Mesenchymal stem cell (in vitro differentiated cells and primary cell): ENCODE measurements at regions not wholly inside any gene's neighbourhood (a gene's known extent, or its start where the extent isn't known, plus 50 kb on each side); places are given as distances from the start of the nearest gene placed in this dataset.

Experiments
- DNase-seq: peaks from one replicate; pipeline ENCODE4 v3.0.0-alpha.2; 2013
- H2AFZ ChIP-seq: one replicate; pipeline ENCODE4 v1.6.1; 2013; ENCODE audit warnings: low read depth, mild to moderate bottlenecking, control low read depth, inconsistent platforms, low read length, moderate library complexity
- H2AK5ac ChIP-seq: 2 replicates; pipeline ENCODE4 v1.6.1; 2013; ENCODE audit warnings: low read length, moderate library complexity, mild to moderate bottlenecking, inconsistent platforms; ENCODE audit not compliant: severe bottlenecking
- H2BK120ac ChIP-seq: one replicate; pipeline ENCODE4 v1.6.1; 2013; ENCODE audit warnings: low read depth, mild to moderate bottlenecking, inconsistent platforms, low read length, moderate library complexity
- H2BK12ac ChIP-seq, 2 experiments: one replicate each; pipeline ENCODE4 v1.6.1; 2013; ENCODE audit warnings: inconsistent platforms in 2 of 2, low read length in 2 of 2, mild to moderate bottlenecking in 2 of 2, moderate library complexity in 2 of 2, control low read depth in 1 of 2
- H2BK15ac ChIP-seq: one replicate; pipeline ENCODE4 v1.6.1; 2013; ENCODE audit warnings: mild to moderate bottlenecking, low read depth, inconsistent platforms; ENCODE audit not compliant: poor library complexity, severe bottlenecking
- H2BK5ac ChIP-seq: 2 replicates; pipeline ENCODE4 v1.6.1; 2013; ENCODE audit warnings: low read depth, mild to moderate bottlenecking, low read length, control low read depth, inconsistent platforms; ENCODE audit not compliant: poor library complexity, severe bottlenecking
- H3K14ac ChIP-seq, 2 experiments: one replicate each; pipeline ENCODE4 v1.6.1; 2013; ENCODE audit warnings: inconsistent platforms in 2 of 2, low read length in 2 of 2, control low read depth in 1 of 2, mild to moderate bottlenecking in 1 of 2, moderate library complexity in 1 of 2
- H3K18ac ChIP-seq, 2 experiments: one replicate each; pipeline ENCODE4 v1.6.1; 2013; ENCODE audit warnings: inconsistent platforms in 2 of 2, low read length in 2 of 2, control low read depth in 1 of 2, low read depth in 1 of 2, mild to moderate bottlenecking in 1 of 2
- H3K23ac ChIP-seq, 2 experiments: one replicate each; pipeline ENCODE4 v1.6.1; 2013; ENCODE audit warnings: inconsistent platforms in 2 of 2, low read length in 2 of 2, mild to moderate bottlenecking in 2 of 2, moderate library complexity in 2 of 2, control low read depth in 1 of 2
- H3K27ac ChIP-seq: 2 replicates; pipeline ENCODE4 v1.5.1; 2013; ENCODE audit warnings: mild to moderate bottlenecking, moderate library complexity, low read length, control low read depth, inconsistent platforms; ENCODE audit not compliant: poor library complexity, severe bottlenecking
- H3K27me3 ChIP-seq, 2 experiments: 2 replicates each; pipeline versions ENCODE4 v1.6.1 to v1.7.0; 2013; ENCODE audit warnings: low read length in 2 of 2, mild to moderate bottlenecking in 2 of 2, moderate library complexity in 2 of 2, control low read depth in 1 of 2, inconsistent platforms in 1 of 2; ENCODE audit not compliant: control insufficient read depth in 1 of 2, insufficient read depth in 1 of 2
- H3K36me3 ChIP-seq, 2 experiments: 2 replicates each; pipeline versions ENCODE4 v1.6.1 to v1.7.0; 2013; ENCODE audit warnings: low read length in 2 of 2, control low read depth in 1 of 2, inconsistent platforms in 1 of 2, low read depth in 1 of 2, mild to moderate bottlenecking in 1 of 2; ENCODE audit not compliant: insufficient read depth in 2 of 2, control insufficient read depth in 1 of 2
- H3K4ac ChIP-seq, 2 experiments: one replicate each; pipeline ENCODE4 v1.6.1; 2013; ENCODE audit warnings: inconsistent platforms in 2 of 2, low read length in 2 of 2, mild to moderate bottlenecking in 2 of 2, moderate library complexity in 2 of 2, control low read depth in 1 of 2, low read depth in 1 of 2
- H3K4me1 ChIP-seq: 2 replicates; pipeline ENCODE4 v1.6.1; 2013; ENCODE audit warnings: low read depth, low read length, control low read depth; ENCODE audit not compliant: control insufficient read depth, insufficient read depth
- H3K4me2 ChIP-seq: 2 replicates; pipeline ENCODE4 v1.6.1; 2013; ENCODE audit warnings: low read length, mild to moderate bottlenecking, inconsistent platforms; ENCODE audit not compliant: poor library complexity, severe bottlenecking
- H3K4me3 ChIP-seq, 2 experiments: 2 replicates each; pipeline versions ENCODE4 v1.5.1 to v1.7.0; 2013; ENCODE audit warnings: low read length in 2 of 2, mild to moderate bottlenecking in 2 of 2, control low read depth in 1 of 2, low read depth in 1 of 2; ENCODE audit not compliant: insufficient read depth in 1 of 2
- H3K79me1 ChIP-seq: replicated peaks from 2 replicates; pipeline ENCODE4 v1.6.1; 2013; ENCODE audit warnings: mild to moderate bottlenecking, control low read depth, low read length, inconsistent platforms; ENCODE audit not compliant: poor library complexity, severe bottlenecking
- H3K9ac ChIP-seq: 2 replicates; pipeline ENCODE4 v1.7.0; 2013; ENCODE audit warnings: mild to moderate bottlenecking, low read length, moderate library complexity
- H3K9me3 ChIP-seq: 2 replicates; pipeline ENCODE4 v1.7.0; 2013; ENCODE audit warnings: mild to moderate bottlenecking, low read length; ENCODE audit not compliant: control insufficient read depth
- H4K8ac ChIP-seq: one replicate; pipeline ENCODE4 v1.6.1; 2013; ENCODE audit warnings: inconsistent platforms, mild to moderate bottlenecking, low read length, moderate library complexity
- H4K91ac ChIP-seq: one replicate; pipeline ENCODE4 v1.6.1; 2013; ENCODE audit warnings: mild to moderate bottlenecking, low read length, inconsistent platforms
- WGBS: methylation state at CpG from one replicate; pipeline ENCODE4 v1.1.7; 2013; ENCODE audit warnings: mixed read lengths; 5-methylcytosine and 5-hydroxymethylcytosine counted together

GRCh38 chr5:57818397-57818796 lies 335.8 kb upstream of the ACTBL2 start:
- no peak overlapping the region for H3K4me2 ChIP-seq

GRCh38 chr5:57817924-57818323 lies 335.3 kb upstream of the ACTBL2 start:
- no peak overlapping the region for H2BK120ac ChIP-seq
- no peak overlapping the region for H2BK12ac ChIP-seq
- no peak overlapping the region for H4K91ac ChIP-seq
- H2BK5ac ChIP-seq = no peak overlapping the region
- no peak overlapping the region for H2AK5ac ChIP-seq
- H3K79me1 ChIP-seq = no peaks in the 10 kb centered on the region
- no peak overlapping the region for H3K23ac ChIP-seq
- H3K4me2 ChIP-seq = no peak overlapping the region
- H2AFZ ChIP-seq = no peak overlapping the region
- no peak for DNase-seq
- H3K9ac ChIP-seq = no peak overlapping the region
- H3K4me3 ChIP-seq = no peak overlapping the region
- no peak overlapping the region for H3K18ac ChIP-seq
- no peak overlapping the region for H3K4ac ChIP-seq
- peak overlapping the region; percentile 2 for H3K27ac ChIP-seq
- no peak overlapping the region for H2BK15ac ChIP-seq
- H3K9me3 ChIP-seq = peaks cover 22% of the 10 kb centered on the region
- 86% methylated on average over 2 of the region's 3 CpGs for WGBS
- no peaks in the 10 kb centered on the region for H3K27me3 ChIP-seq
- no peaks in the 10 kb centered on the region for H3K4me1 ChIP-seq
- no peak overlapping the region for H3K14ac ChIP-seq
- H3K36me3 ChIP-seq = no peaks in the 10 kb centered on the region
- H4K8ac ChIP-seq = no peak overlapping the region

More at GRCh38 chr5:57818397-57818796, 335.8 kb upstream of the ACTBL2 start:
- Histone ChIP-seq H2BK5ac (no peak overlapping the region), H3K4ac (no peak overlapping the region), H3K79me1 (no peaks in the 10 kb centered on the region), H2AK5ac (no peak overlapping the region), H3K14ac (no peak overlapping the region), H3K27ac (no peak overlapping the region), H3K27me3 (no peaks in the 10 kb centered on the region), H4K8ac (no peak overlapping the region), H3K36me3 (no peaks in the 10 kb centered on the region), H4K91ac (no peak overlapping the region), H3K18ac (no peak overlapping the region), H3K9ac (no peak overlapping the region), H2AFZ (no peak overlapping the region), H3K4me1 (no peaks in the 10 kb centered on the region), H3K23ac (no peak overlapping the region), H3K4me3 (no peak overlapping the region), H2BK120ac (no peak overlapping the region), H3K9me3 (peaks cover 22% of the 10 kb centered on the region), H2BK12ac (no peak overlapping the region), H2BK15ac (no peak overlapping the region)
- DNase-seq = no peak

DNA sequence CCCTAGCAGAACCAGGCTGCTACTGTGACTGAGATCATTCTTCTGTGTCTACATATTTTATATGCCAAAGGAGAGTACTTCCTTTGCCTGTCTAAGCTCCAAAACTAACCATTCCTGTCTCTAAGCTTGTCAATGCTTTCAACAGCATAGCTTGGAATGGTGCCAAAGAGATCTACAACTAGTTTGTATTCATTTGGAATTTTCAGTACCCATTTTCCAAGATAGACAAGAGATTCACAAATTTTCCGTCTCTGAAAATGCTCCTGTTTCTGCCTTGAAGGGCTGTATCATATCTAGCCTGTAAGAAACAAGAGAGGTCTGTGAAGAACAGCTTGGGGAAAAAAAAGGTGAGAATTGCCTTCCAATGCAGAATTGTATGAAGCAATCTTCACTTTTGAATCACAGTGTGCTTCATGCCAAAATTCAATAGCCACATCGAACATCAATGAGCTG lies 334.4 kb upstream of the ACTBL2 start:
- Histone ChIP-seq H2BK12ac (no peak overlapping the region), H2AFZ (no peak overlapping the region), H3K9ac (no peak overlapping the region), H4K8ac (no peak overlapping the region), H4K91ac (no peak overlapping the region), H3K4me3 (no peak overlapping the region), H3K14ac (no peak overlapping the region), H3K4ac (no peak overlapping the region), H3K9me3 (peaks cover 20% of the 10 kb centered on the region), H3K23ac (no peak overlapping the region), H3K27me3 (no peaks in the 10 kb centered on the region), H2BK120ac (no peak overlapping the region), H3K4me2 (no peak overlapping the region), H3K79me1 (no peaks in the 10 kb centered on the region), H2BK5ac (peak overlapping the region; percentile 24), H2BK15ac (no peak overlapping the region), H3K36me3 (no peaks in the 10 kb centered on the region), H2AK5ac (peak overlapping the region; percentile 98), H3K27ac (peak overlapping the region; percentile 97), H3K4me1 (no peaks in the 10 kb centered on the region), H3K18ac (no peak overlapping the region)
- DNase-seq = no peak
- WGBS = 95% methylated on average over 2 of the region's 2 CpGs

DNA sequence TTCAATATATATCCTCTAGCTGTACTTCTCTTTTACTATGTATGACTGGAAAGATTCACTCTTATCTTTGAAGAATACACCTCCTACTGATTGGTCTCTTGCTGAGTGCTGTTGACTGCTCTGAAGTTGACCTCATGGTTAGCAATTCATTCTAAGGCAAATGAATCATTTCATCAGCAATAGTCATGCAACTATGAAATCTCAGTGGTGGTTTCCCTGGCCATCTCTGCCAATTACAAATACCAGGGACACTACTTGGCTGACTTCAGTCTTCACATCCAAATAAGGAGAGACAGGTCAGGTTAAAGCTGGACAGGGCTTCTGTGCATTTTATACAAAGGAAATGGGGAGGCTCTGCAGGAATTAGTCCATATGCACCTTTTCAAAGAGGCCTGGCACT lies 333.5 kb upstream of the ACTBL2 start:
- no peak overlapping the region for H2BK120ac ChIP-seq
- no peaks in the 10 kb centered on the region for H3K36me3 ChIP-seq
- no peak overlapping the region for H3K14ac ChIP-seq
- H2AK5ac ChIP-seq = no peak overlapping the region
- no peak overlapping the region for H3K4me3 ChIP-seq
- H3K4ac ChIP-seq = no peak overlapping the region
- peak; percentile 77 for DNase-seq
- peaks cover 11% of the 10 kb centered on the region for H3K9me3 ChIP-seq
- H3K79me1 ChIP-seq = no peaks in the 10 kb centered on the region
- no peak overlapping the region for H2AFZ ChIP-seq
- no peak overlapping the region for H4K8ac ChIP-seq
- H3K27me3 ChIP-seq = no peaks in the 10 kb centered on the region
- peak overlapping the region; percentile 97 for H3K27ac ChIP-seq
- no peak overlapping the region for H3K23ac ChIP-seq
- no peak overlapping the region for H3K4me2 ChIP-seq
- no peak overlapping the region for H2BK15ac ChIP-seq
- H4K91ac ChIP-seq = no peak overlapping the region
- no peak overlapping the region for H2BK5ac ChIP-seq
- H3K18ac ChIP-seq = no peak overlapping the region
- no peaks in the 10 kb centered on the region for H3K4me1 ChIP-seq
- no peak overlapping the region for H3K9ac ChIP-seq
- H2BK12ac ChIP-seq = no peak overlapping the region
